MM.1S (cell line): ENCODE measurements at regions not wholly inside any gene's neighbourhood (a gene's known extent, or its start where the extent isn't known, plus 50 kb on each side); places are given as distances from the start of the nearest gene placed in this dataset.

Experiments used
- EZH2 ChIP-seq: fragments of 300-600 bp; sonication (generic); optimal IDR thresholded peaks from 2 replicates; pipeline ENCODE3; 2017; ENCODE audit warnings: low read depth, mild to moderate bottlenecking, antibody characterized with exemption, low read length, mixed read lengths
- TF ChIP-seq, protein P1 (sequence below): fragments of 300-600 bp; sonication (generic); IDR thresholded peaks from 2 replicates; pipeline ENCODE4 v1.5.1; 2016; ENCODE audit warnings: antibody characterized with exemption, low read length, mixed read lengths

- TF ChIP-seq, protein P1, sequence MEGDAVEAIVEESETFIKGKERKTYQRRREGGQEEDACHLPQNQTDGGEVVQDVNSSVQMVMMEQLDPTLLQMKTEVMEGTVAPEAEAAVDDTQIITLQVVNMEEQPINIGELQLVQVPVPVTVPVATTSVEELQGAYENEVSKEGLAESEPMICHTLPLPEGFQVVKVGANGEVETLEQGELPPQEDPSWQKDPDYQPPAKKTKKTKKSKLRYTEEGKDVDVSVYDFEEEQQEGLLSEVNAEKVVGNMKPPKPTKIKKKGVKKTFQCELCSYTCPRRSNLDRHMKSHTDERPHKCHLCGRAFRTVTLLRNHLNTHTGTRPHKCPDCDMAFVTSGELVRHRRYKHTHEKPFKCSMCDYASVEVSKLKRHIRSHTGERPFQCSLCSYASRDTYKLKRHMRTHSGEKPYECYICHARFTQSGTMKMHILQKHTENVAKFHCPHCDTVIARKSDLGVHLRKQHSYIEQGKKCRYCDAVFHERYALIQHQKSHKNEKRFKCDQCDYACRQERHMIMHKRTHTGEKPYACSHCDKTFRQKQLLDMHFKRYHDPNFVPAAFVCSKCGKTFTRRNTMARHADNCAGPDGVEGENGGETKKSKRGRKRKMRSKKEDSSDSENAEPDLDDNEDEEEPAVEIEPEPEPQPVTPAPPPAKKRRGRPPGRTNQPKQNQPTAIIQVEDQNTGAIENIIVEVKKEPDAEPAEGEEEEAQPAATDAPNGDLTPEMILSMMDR, result no peak
- no peak for TF ChIP-seq EZH2
Measured at GRCh38 chr5:128596071-128596470, 58.0 kb upstream of the FBN2 start.
